T-cell (primary cell): ENCODE measurements at regions not wholly inside any gene's neighbourhood (a gene's known extent, or its start where the extent isn't known, plus 50 kb on each side); places are given as distances from the start of the nearest gene placed in this dataset.

ENCODE experiments used
- ATAC-seq, 4 experiments: fragments of 200-7000 bp in 3 of 4; fragments of 150-1000 bp in 1 of 4; cut with Tn5 transposase; replicated peaks in 1 of 4; 1 replicate in 3 of 4; 2 replicates in 1 of 4; pipeline ENCODE4 v1.10.0; 2021; ENCODE audit warnings: moderate library complexity in 3 of 4, mild to moderate bottlenecking in 2 of 4, moderate number of reproducible peaks in 1 of 4
- CTCF ChIA-PET, 2 donors: fragments of 300-600 bp; sonication (Branson Sonifier 250); formaldehyde crosslinking; loops; one replicate each; lab custom pipeline; 2022; ENCODE audit warnings: antibody characterized with exemption in 2 of 2; lab: Charles Lee
- POLR2A ChIA-PET, 2 donors: fragments of 300-600 bp; sonication (Branson Sonifier 250); formaldehyde crosslinking; loops; one replicate each; lab custom pipeline; 2022; ENCODE audit warnings: antibody characterized with exemption in 2 of 2; lab: Charles Lee
- DNase-seq, 35 experiments: peaks; one replicate each; pipeline versions ENCODE4 v3.0.0 to v3.0.0-alpha.2; 2013 to 2023
- H3K27ac ChIP-seq: one replicate; pipeline ENCODE4 v1.5.1; 2013; ENCODE audit warnings: low read length
- H3K27me3 ChIP-seq, 2 experiments: replicated peaks in 1 of 2; 1 replicate in 1 of 2; 2 replicates in 1 of 2; pipeline versions ENCODE4 v1.6.1 to v1.7.0; 2013; ENCODE audit warnings: low read length in 1 of 2, mixed read lengths in 1 of 2; ENCODE audit not compliant: control insufficient read depth in 2 of 2, insufficient read depth in 2 of 2; ENCODE audit errors: extremely low read depth in 1 of 2
- H3K36me3 ChIP-seq, 2 donors: 1 replicate in 1 of 2; 2 replicates in 1 of 2; pipeline versions ENCODE4 v1.6.1 to v1.7.0; 2013; ENCODE audit warnings: low read length in 1 of 2; ENCODE audit not compliant: control insufficient read depth in 2 of 2, insufficient read depth in 1 of 2; ENCODE audit errors: extremely low read depth in 1 of 2
- H3K4me1 ChIP-seq, 2 experiments: 1 replicate in 1 of 2; 2 replicates in 1 of 2; pipeline versions ENCODE4 v1.6.1 to v1.7.0; 2013; ENCODE audit warnings: low read length in 2 of 2, mixed read lengths in 1 of 2; ENCODE audit not compliant: insufficient read depth in 2 of 2, control insufficient read depth in 1 of 2; ENCODE audit errors: extremely low read depth in 1 of 2
- H3K4me3 ChIP-seq, 2 donors: 1 replicate in 1 of 2; 2 replicates in 1 of 2; pipeline versions ENCODE4 v1.5.1 to v1.7.0; 2013; ENCODE audit warnings: mild to moderate bottlenecking in 2 of 2, low read length in 1 of 2, moderate library complexity in 1 of 2; ENCODE audit not compliant: control insufficient read depth in 1 of 2; ENCODE audit errors: extremely low read depth in 1 of 2
- H3K9me3 ChIP-seq: 2 replicates; pipeline ENCODE4 v1.7.0; 2013
- H3K27ac Mint-ChIP-seq, 2 donors: one replicate each; pipeline ENCODE4 v1.8.0; 2020 to 2021; ENCODE audit warnings: mild to moderate bottlenecking in 2 of 2, mixed read lengths in 2 of 2
- H3K27me3 Mint-ChIP-seq, 2 donors: one replicate each; pipeline ENCODE4 v1.8.0; 2021 to 2022; ENCODE audit warnings: mixed read lengths in 2 of 2
- H3K36me3 Mint-ChIP-seq: one replicate; pipeline ENCODE4 v1.8.0; 2021; ENCODE audit warnings: mixed read lengths
- H3K4me1 Mint-ChIP-seq, 3 donors: one replicate each; pipeline ENCODE4 v1.8.0; 2020 to 2022; ENCODE audit warnings: mixed read lengths in 3 of 3, mild to moderate bottlenecking in 1 of 3
- H3K4me3 Mint-ChIP-seq, 3 donors: one replicate each; pipeline ENCODE4 v1.8.0; 2020 to 2022; ENCODE audit warnings: mild to moderate bottlenecking in 3 of 3, mixed read lengths in 3 of 3, moderate library complexity in 3 of 3
- H3K9me3 Mint-ChIP-seq, 3 donors: one replicate each; pipeline ENCODE4 v1.8.0; 2020 to 2022; ENCODE audit warnings: mixed read lengths in 3 of 3
- WGBS: methylation state at CpG from one replicate; pipeline ENCODE4 v1.1.5; 2013; ENCODE audit warnings: missing lambda C conversion rate; ENCODE audit not compliant: insufficient coverage; 5-methylcytosine and 5-hydroxymethylcytosine counted together

DNA sequence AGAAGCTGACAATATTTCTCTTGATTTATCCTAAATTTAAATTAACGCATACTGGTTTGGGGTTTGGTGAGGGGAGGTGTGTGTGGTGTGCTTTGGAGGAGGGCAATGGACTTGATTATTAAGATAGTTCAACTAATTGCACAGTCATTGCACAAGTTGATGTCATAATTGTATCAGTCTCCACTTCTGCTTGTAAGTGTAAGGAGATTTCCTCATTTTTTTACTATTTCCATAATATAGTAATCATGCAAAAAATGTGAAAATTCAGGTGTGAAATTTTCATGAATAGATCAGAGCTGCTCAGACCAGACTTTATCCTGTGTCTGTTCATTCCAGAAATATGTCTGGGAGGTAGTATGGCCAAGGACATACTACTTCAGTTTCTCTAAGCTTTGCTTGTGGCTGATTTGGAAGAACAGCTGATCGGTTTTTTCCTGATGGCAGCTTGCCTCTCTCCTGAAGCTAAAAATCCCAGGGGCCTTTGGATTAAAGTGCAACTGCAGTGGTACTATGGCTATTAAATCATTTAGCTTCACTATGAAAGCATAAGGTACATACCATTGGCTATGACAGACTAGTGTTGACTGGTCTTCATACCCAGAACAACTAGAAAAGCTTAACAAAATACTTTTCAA lies 201.8 kb upstream of the MIR17HG start:
- POLR2A ChIA-PET, result no interaction called here
- no peaks in the 10 kb centered on the region for H3K9me3 ChIP-seq
- H3K4me3 ChIP-seq, result no peak overlapping the region
- 100% methylated on average over 1 of the region's 2 CpGs for WGBS
- H3K4me1 Mint-ChIP-seq, result no peaks in the 10 kb centered on the region
- DNase-seq (no peak), ATAC-seq (no peak)
- H3K36me3 ChIP-seq, result no peaks in the 10 kb centered on the region
- no peaks in the 10 kb centered on the region for H3K36me3 Mint-ChIP-seq
- CTCF ChIA-PET, result interaction anchor here in 1 of 2 donors (1.2 kb wide), 1 partner anchor 10 kb away, joined by 4 read pairs; no protein-coding TSS in a partner anchor
- no peak overlapping the region for H3K27ac ChIP-seq
- H3K4me3 Mint-ChIP-seq, result no peak overlapping the region
- H3K27me3 Mint-ChIP-seq, result peaks cover 2 to 5% of the 10 kb centered on the region in 2 donors
- H3K27ac Mint-ChIP-seq, result no peak overlapping the region
- H3K27me3 ChIP-seq, result no peaks in the 10 kb centered on the region
- H3K4me1 ChIP-seq, result no peaks in the 10 kb centered on the region
- no peaks in the 10 kb centered on the region for H3K9me3 Mint-ChIP-seq

DNA sequence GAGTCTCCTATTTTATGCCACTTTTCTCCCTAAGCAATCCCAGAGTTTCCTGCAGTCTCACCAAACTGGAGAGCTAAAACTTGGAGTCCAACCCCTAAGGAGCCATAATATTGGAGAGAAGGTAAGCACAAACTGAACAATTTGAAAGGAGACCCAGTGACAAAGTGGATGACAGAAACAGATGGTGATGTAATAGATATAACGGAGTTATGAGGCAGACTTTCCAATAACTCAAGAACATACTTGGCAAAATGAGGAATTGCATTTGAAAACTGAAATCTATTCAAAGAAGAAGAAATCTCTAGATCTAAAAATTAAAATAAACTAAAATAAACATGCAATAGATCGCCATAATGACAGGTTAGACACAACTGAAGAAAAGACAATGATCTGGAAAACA lies 200.9 kb upstream of the MIR17HG start:
- Mint-ChIP-seq H3K4me3 (no peak overlapping the region), H3K4me1 (no peaks in the 10 kb centered on the region), H3K36me3 (no peaks in the 10 kb centered on the region), H3K27me3 (peaks cover 2 to 5% of the 10 kb centered on the region in 2 donors), H3K27ac (no peak overlapping the region), H3K9me3 (no peaks in the 10 kb centered on the region)
- CTCF ChIA-PET, result interaction anchor here in 1 of 2 donors (1.2 kb wide), 1 partner anchor 10 kb away, joined by 4 read pairs; no protein-coding TSS in a partner anchor
- no peaks in the 10 kb centered on the region for H3K27me3 ChIP-seq
- no peak overlapping the region for H3K4me3 ChIP-seq
- H3K27ac ChIP-seq, result no peak overlapping the region
- H3K4me1 ChIP-seq, result no peaks in the 10 kb centered on the region
- DNase-seq (no peak), ATAC-seq (no peak)
- POLR2A ChIA-PET, result interaction anchor here in 1 of 2 donors (0.6 kb wide), 1 partner anchor 50 kb away, joined by 3 read pairs; no protein-coding TSS in a partner anchor
- H3K36me3 ChIP-seq, result no peaks in the 10 kb centered on the region
- H3K9me3 ChIP-seq, result no peaks in the 10 kb centered on the region
- no CpG with 5 or more reads among the region's 2 CpGs for WGBS

DNA sequence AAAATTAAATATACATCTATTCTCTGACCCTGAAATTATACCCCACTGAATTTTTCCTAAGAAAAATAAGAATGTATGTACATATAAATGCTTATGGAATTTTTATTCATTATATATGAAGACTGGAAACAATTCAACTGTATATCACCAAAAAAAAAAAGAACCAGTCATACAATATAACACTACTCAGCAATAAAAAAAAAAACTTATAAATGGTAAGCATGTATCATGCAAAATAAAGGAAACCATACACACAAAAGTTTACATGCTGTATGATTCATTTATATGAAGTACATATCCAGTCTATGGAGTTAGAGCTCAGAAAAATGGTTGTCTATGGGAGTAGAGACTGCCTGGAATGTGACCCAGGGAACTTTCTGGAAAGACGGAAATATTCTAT lies 199.4 kb upstream of the MIR17HG start:
- Mint-ChIP-seq H3K27me3 (peaks cover 2 to 9% of the 10 kb centered on the region in 2 donors), H3K4me1 (no peaks in the 10 kb centered on the region), H3K27ac (no peak overlapping the region), H3K36me3 (no peaks in the 10 kb centered on the region), H3K9me3 (no peaks in the 10 kb centered on the region), H3K4me3 (no peak overlapping the region)
- no peak for DNase-seq
- Histone ChIP-seq H3K4me3 (no peak overlapping the region), H3K36me3 (no peaks in the 10 kb centered on the region), H3K27me3 (no peaks in the 10 kb centered on the region), H3K4me1 (no peaks in the 10 kb centered on the region), H3K9me3 (no peaks in the 10 kb centered on the region), H3K27ac (no peak overlapping the region)
- no CpG with 5 or more reads among the region's 1 CpG for WGBS
- ChIA-PET POLR2A (no interaction called here), CTCF (no interaction called here)
- no peak for ATAC-seq

DNA sequence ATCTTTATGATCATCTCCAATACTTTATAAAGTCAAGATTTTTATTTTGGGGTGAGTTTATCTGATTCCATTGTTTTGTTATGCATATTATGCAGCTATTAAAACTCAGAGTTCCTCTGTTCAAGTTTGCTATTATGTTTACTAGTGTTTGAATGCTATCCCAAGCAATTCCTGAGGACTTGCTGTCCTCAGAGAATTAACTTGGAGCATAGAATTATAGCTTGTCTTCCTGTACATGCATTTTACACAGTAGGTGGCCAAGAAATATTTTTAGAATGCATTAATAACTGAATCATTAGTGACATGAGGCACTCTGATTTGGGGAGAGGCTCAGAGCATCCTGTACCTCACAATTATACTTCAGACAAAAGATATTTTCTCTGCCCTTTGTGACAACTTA lies 195.6 kb upstream of the MIR17HG start:
- Histone ChIP-seq H3K27me3 (no peaks in the 10 kb centered on the region), H3K36me3 (no peaks in the 10 kb centered on the region), H3K9me3 (no peaks in the 10 kb centered on the region), H3K4me1 (no peaks in the 10 kb centered on the region), H3K27ac (no peak overlapping the region), H3K4me3 (no peak overlapping the region)
- Mint-ChIP-seq H3K4me3 (no peak overlapping the region), H3K36me3 (no peaks in the 10 kb centered on the region), H3K27me3 (peaks cover 2 to 8% of the 10 kb centered on the region in 2 donors), H3K9me3 (no peaks in the 10 kb centered on the region), H3K4me1 (no peaks in the 10 kb centered on the region), H3K27ac (no peak overlapping the region)
- CTCF ChIA-PET, result no interaction called here
- POLR2A ChIA-PET, result interaction anchor here in 1 of 2 donors (0.5 kb wide), 1 partner anchor 525 kb away, joined by 3 read pairs; no protein-coding TSS in a partner anchor
- ATAC-seq (no peak), DNase-seq (no peak)

DNA sequence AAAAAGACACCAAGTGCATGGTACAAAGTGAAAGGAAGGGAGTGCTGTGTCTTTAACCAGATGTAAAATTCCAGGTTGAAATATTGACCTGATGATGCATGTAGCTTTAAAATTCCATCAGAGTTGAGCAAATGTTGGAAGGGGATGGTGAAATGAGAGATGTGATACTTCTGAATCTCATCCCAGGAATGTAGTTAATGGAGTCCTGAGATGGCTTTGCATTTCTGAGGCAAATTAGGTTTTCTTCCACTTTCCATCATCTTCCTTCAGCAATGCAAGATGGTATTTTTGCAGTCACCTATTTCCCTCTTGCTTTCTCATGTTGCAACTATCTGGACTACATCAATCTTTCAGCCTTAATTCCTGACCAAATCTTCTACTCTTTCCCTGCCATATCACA lies 194.1 kb upstream of the MIR17HG start:
- no peaks in the 10 kb centered on the region for H3K4me1 Mint-ChIP-seq
- CTCF ChIA-PET, result no interaction called here

DNA sequence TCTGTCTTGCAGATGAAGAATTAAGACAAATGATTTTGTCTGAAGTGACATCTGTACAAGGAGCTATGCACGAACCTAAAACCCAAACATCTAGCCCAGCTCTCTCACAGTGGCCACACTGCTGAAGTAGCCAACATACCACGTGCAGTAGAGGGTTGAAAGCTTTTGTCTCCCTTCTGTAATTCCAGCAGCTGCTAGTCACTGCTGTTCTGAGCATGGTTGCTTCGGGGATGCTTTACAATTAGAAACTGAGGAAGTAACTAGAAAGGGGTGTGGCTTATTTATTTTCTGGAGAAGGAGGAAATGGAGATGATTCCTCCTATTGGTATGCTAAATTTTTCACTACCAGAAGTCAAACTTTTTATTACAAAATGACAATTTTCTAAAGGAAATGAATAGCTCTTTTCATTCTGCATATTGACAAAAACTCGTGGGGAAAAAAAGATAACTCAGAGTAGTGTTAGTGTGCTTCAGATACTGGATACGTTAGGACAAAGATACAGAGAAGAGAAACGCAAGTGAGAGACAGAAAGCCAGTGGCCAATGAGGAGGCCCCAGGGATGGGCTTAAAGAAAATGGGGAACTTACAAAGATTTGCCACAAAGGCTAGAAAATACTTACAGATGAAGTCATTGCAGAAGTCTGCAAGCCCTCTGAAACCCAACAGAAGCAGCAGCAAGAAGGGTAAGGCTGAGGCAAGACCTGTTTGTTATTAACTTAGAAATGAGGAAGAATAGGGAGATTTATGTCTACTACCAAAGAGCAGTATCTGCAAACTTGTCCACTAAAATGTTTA lies 192.7 kb upstream of the MIR17HG start:
- H3K4me3 ChIP-seq, result no peak overlapping the region
- ATAC-seq (no peak), DNase-seq (peak in 1 of 35 experiments; percentile 11)
- H3K4me3 Mint-ChIP-seq, result no peak overlapping the region
- no peak overlapping the region for H3K27ac Mint-ChIP-seq
- no peaks in the 10 kb centered on the region for H3K36me3 ChIP-seq
- H3K4me1 ChIP-seq, result no peaks in the 10 kb centered on the region
- H3K9me3 Mint-ChIP-seq, result no peaks in the 10 kb centered on the region
- WGBS, result 49% methylated on average over 2 of the region's 6 CpGs
- H3K27me3 Mint-ChIP-seq, result peaks cover 9 to 12% of the 10 kb centered on the region in 2 donors
- no peaks in the 10 kb centered on the region for H3K27me3 ChIP-seq
- no peaks in the 10 kb centered on the region for H3K9me3 ChIP-seq
- H3K4me1 Mint-ChIP-seq, result no peaks in the 10 kb centered on the region
- ChIA-PET CTCF (no interaction called here), POLR2A (no interaction called here)
- H3K36me3 Mint-ChIP-seq, result no peaks in the 10 kb centered on the region
- H3K27ac ChIP-seq, result no peak overlapping the region

More for the DNA sequence above, 194.1 kb upstream of the MIR17HG start:
- Mint-ChIP-seq H3K9me3 (no peaks in the 10 kb centered on the region), H3K4me3 (no peak overlapping the region), H3K36me3 (no peaks in the 10 kb centered on the region), H3K27ac (no peak overlapping the region), H3K27me3 (peaks cover 5 to 12% of the 10 kb centered on the region in 2 donors)
- H3K36me3 ChIP-seq, result no peaks in the 10 kb centered on the region
- H3K27ac ChIP-seq, result no peak overlapping the region
- no peaks in the 10 kb centered on the region for H3K27me3 ChIP-seq
- POLR2A ChIA-PET, result no interaction called here
- no peak overlapping the region for H3K4me3 ChIP-seq
- DNase-seq, result no peak
- no peak for ATAC-seq
- no peaks in the 10 kb centered on the region for H3K4me1 ChIP-seq
- H3K9me3 ChIP-seq, result no peaks in the 10 kb centered on the region
